ENCODE measurements at regions not wholly inside any gene's neighbourhood (a gene's known extent, or its start where the extent isn't known, plus 50 kb on each side); places are given as distances from the start of the nearest gene placed in this dataset.

- no peaks in the 10 kb centered on the region for H3K79me2 ChIP-seq (ENCODE audit: insufficient read depth, low read length)
- no peaks in the 10 kb centered on the region for H3K79me1 ChIP-seq (ENCODE audit: insufficient read depth, low read depth, low read length, poor library complexity, severe bottlenecking)
- peaks cover 2% of the 10 kb centered on the region; the same call in 1 of the 2 replicates for H3K27me3 Mint-ChIP-seq (ENCODE audit: low read depth)
- no peak overlapping the region for H4K8ac ChIP-seq (replicated peaks; ENCODE audit: insufficient read length, low read depth, low read length)
- H3K36me3 Mint-ChIP-seq (ENCODE audit: insufficient read depth in 1 of 3, low read depth in 3 of 3) = no peaks in the 10 kb centered on the region; a peak in 1 of 7 replicates
- no peak overlapping the region for H2BK20ac ChIP-seq (ENCODE audit: low read depth, low read length, poor library complexity, severe bottlenecking)
- H4K91ac ChIP-seq (ENCODE audit: insufficient read length, low read depth, low read length) = no peak overlapping the region
- H2AFZ ChIP-seq (ENCODE audit: low read length) = no peak overlapping the region
- WGBS (ENCODE audit: extremely low coverage, insufficient read length, low lambda C conversion rate) = no CpG with 5 or more reads among the region's 5 CpGs
- no peak overlapping the region for H4K5ac ChIP-seq (ENCODE audit: insufficient read length, low read depth, low read length)
- peaks cover 7 to 15% of the 10 kb centered on the region in 2 experiments for H3K4me1 Mint-ChIP-seq
- H3K4me1 ChIP-seq (ENCODE audit: insufficient read depth, low read length) = 0 out of 2 replicates have a peak, but pooled peaks cover 4% of the 10 kb centered on the region
- no peak overlapping the region for H3K4me3 Mint-ChIP-seq
- H3K4ac ChIP-seq (ENCODE audit: low read depth, low read length) = no peak overlapping the region
- H2AK5ac ChIP-seq (ENCODE audit: insufficient read length, low read length) = no peak overlapping the region
- no peak overlapping the region for H3K27ac Mint-ChIP-seq
- no peak overlapping the region for H3K14ac ChIP-seq (ENCODE audit: insufficient read depth, low read length)
- H2BK12ac ChIP-seq (ENCODE audit: insufficient read length, low read depth, low read length) = no peak overlapping the region
- no peaks in the 10 kb centered on the region for H3K23me2 ChIP-seq (ENCODE audit: insufficient read length, low read depth, low read length, poor library complexity, severe bottlenecking)
- no peak overlapping the region for H3K27ac ChIP-seq (ENCODE audit: insufficient read length, low read depth, low read length)
- H3K9me3 Mint-ChIP-seq = no peaks in the 10 kb centered on the region
- H3K23ac ChIP-seq (ENCODE audit: insufficient read length, low read depth, low read length) = no peak overlapping the region
- no peak overlapping the region for H3T11ph ChIP-seq (ENCODE audit: low read length)
- no peak for DNase-seq
- no peak overlapping the region for H3K4me2 ChIP-seq (ENCODE audit: insufficient read depth, insufficient read length, low read length)
- H3K56ac ChIP-seq (ENCODE audit: insufficient read length, low read depth, low read length) = no peak overlapping the region
- no peaks in the 10 kb centered on the region for H3K9me3 ChIP-seq (ENCODE audit: control insufficient read depth, low read depth, low read length)
- TF ChIP-seq, protein P1, sequence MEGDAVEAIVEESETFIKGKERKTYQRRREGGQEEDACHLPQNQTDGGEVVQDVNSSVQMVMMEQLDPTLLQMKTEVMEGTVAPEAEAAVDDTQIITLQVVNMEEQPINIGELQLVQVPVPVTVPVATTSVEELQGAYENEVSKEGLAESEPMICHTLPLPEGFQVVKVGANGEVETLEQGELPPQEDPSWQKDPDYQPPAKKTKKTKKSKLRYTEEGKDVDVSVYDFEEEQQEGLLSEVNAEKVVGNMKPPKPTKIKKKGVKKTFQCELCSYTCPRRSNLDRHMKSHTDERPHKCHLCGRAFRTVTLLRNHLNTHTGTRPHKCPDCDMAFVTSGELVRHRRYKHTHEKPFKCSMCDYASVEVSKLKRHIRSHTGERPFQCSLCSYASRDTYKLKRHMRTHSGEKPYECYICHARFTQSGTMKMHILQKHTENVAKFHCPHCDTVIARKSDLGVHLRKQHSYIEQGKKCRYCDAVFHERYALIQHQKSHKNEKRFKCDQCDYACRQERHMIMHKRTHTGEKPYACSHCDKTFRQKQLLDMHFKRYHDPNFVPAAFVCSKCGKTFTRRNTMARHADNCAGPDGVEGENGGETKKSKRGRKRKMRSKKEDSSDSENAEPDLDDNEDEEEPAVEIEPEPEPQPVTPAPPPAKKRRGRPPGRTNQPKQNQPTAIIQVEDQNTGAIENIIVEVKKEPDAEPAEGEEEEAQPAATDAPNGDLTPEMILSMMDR (conservative IDR thresholded peaks at IDR 0.05) = no peak
- no peak overlapping the region for H2BK120ac ChIP-seq (ENCODE audit: low read depth, low read length, poor library complexity, severe bottlenecking)
- H2BK5ac ChIP-seq (ENCODE audit: insufficient read length, low read length) = no peak overlapping the region
- H3K27me3 ChIP-seq (ENCODE audit: insufficient read depth, low read length) = no peaks in the 10 kb centered on the region
- H3K18ac ChIP-seq (ENCODE audit: insufficient read length, low read depth, low read length) = no peak overlapping the region
- no peak overlapping the region for H2BK15ac ChIP-seq (ENCODE audit: low read depth, low read length)
- H3K9ac ChIP-seq (ENCODE audit: extremely low read depth, insufficient read length, low read length) = no peak overlapping the region
- no peaks in the 10 kb centered on the region for H4K20me1 ChIP-seq (ENCODE audit: control insufficient read depth, insufficient read depth, insufficient read length)
These were observed 109.9 kb downstream of the JCAD start for GRCh38 chr10:29949411-29950011.
